ENCODE measurements at regions not wholly inside any gene's neighbourhood (a gene's known extent, or its start where the extent isn't known, plus 50 kb on each side); places are given as distances from the start of the nearest gene placed in this dataset.

GRCh38 chr7:115708013-115708341, 322.6 kb downstream of the TFEC start:
- no peak for DNase-seq (ENCODE audit: low read depth)

DNA sequence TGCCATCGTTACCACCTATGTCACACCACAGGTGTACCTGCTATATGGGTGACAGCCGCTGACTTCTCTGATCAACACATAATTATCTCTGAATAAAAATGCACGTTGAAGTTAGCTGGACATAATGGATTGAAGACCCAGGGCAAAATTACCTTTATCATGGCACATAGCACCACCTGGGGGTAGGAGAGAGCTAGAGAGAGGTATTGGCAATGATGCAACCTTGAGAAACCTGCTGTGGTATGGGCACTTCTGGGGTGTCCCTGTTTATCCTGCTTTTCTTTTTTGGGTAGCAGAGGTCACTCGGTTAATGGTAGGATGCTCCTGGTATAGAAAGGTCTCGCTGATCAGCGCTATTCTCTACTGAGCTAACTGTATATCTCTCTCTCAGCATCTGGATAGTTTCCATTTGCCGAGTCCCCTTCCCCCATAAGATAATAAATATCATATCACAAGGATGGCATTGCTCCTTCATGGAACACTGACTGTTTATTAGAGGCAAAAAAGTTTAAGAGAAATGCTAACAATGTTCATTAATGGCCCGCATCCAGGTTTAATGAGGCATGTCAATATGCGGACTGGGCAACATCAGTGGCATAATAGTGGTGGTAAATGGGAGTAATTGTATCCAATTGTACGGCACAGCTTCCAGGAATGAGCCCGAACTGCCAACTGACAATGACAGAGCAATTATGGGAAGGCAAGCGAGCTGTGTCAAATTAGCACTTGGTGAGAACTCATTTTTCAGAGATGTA, 323.1 kb downstream of the TFEC start:
- DNase-seq (ENCODE audit: low read depth), result peak; percentile 7

DNA sequence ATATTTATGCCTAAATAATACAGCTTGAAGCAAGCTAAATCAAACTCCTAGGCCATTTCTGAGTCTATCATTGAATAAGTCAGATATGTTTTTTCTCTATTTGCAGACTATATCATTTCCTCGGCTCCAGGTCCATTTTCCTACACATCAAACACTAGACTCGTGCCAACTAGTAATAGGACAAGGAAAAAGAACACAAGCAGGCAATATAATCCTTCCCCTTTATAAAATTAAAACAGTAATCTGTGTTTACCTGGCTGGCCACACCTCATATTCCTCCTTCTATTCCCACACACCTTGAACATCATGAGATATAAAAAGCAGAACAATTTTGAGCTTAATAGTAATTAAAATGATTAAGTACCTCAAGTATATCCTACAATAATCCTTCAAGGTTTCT, 325.7 kb downstream of the TFEC start:
- DNase-seq (ENCODE audit: low read depth), result no peak

GRCh38 chr7:115701141-115701540, 329.4 kb downstream of the TFEC start:
- no peak for DNase-seq (ENCODE audit: low read depth)

DNA sequence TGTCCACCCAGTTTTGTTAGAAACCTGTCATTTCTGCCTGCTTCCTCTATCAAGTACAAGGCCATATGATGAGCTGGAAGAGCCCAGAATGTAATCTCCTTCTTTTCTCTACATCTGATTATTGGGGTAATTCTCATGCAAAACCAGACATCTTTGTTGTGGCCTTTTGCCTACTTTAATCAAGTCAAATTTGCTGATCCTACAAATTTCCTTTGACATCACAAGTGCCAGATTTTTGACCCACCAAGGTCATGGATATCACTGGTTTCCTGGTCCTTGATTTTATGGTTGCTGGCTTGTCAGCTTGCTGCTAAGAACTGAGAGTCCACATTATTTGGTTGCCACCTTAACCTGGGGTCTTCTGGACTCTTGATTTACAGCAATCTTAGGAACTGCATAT, 336.1 kb downstream of the TFEC start:
- no peak for DNase-seq (ENCODE audit: low read depth)

- DNase-seq (ENCODE audit: low read depth), result no peak
Observed at GRCh38 chr7:115693779-115694178, 336.8 kb downstream of the TFEC start.

GRCh38 chr7:115689941-115690340, 340.6 kb downstream of the TFEC start:
- no peak for DNase-seq (ENCODE audit: low read depth)

GRCh38 chr7:115683093-115683492, 347.5 kb downstream of the TFEC start:
- DNase-seq (ENCODE audit: low read depth), result no peak

DNA sequence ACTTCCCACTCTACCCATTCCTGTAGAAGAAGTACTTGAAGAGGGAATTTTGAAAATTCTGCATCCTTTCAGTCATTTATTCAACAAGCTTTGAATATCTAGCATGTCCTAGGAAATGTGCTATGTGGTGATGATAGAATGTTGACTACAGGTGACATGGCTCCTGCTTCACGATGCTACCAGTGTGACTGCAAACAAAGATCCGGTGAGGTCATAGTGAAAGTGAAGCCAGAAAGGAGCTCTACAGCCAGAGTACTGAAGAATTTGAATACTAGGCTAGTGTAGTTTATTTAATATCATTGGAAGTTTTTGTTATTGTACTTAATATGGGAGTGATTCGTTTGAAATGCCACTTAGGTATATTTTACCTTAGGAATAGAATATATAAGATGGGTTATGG, 348.1 kb downstream of the TFEC start:
- no peak for DNase-seq (ENCODE audit: low read depth)

DNA sequence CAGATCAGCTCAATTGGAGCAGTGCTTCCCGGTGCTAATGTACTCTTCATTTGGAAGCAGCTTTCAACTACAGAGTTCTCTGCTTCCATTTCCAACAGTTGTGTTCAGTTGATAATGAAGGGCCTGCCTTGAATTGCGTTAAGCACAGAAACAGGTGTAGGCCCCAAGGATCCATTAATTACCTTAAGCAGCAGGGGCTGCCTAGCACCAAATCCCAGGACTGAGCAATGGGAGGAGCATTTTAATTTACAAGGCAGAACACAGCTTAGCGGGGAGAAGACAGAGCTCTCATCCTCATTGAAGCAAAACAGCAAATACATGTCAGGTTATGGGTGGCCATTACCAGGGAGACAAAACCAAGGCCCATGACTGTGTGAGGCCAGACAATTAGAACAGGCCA, 349.6 kb downstream of the TFEC start:
- DNase-seq (ENCODE audit: low read depth), result no peak

- DNase-seq (ENCODE audit: low read depth), result no peak
Observed at GRCh38 chr7:115679976-115680375, 350.6 kb downstream of the TFEC start.

DNA sequence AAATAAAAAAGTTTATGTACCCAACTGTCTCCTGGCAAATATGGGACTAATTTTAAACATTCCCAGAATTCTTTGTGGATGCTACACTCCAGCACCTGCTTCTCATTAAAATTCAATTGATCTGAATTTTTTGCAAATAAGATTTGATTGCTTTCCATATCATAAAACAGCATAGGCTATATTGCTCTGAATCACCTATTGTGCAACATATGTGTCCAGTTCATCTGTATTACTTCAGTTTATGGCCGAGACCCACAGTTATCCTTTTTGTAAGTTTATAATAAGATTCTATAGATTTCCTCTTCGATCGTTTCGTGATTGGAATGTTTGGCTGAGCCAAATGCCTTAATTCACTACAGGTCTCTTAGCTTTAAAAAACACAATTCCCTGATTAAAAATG, 351.1 kb downstream of the TFEC start:
- no peak for DNase-seq (ENCODE audit: low read depth)

- no peak for DNase-seq (ENCODE audit: low read depth)
Observed at GRCh38 chr7:115678086-115678982, 352.2 kb downstream of the TFEC start.

GRCh38 chr7:115676707-115677106, 353.9 kb downstream of the TFEC start:
- DNase-seq (ENCODE audit: low read depth), result no peak

DNA sequence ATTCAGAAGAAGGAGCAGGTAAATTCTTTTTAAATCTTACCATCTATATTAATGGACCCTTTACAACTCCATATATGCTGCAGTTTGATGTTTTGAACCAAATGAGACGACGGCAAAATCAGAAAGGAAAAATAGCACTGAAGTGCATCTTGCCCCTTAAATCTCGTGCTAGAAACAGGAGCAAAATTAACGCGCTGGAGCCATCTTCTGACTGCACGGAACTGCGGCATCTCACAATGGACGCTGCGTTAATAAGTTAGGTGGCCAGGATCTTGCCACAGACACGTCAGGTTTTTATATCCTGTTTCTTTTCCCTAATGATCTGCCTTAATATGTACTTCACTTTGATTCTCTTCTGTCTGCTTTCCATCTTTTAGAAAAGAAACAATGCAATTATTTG, 354.5 kb downstream of the TFEC start:
- DNase-seq (ENCODE audit: low read depth), result no peak

DNA sequence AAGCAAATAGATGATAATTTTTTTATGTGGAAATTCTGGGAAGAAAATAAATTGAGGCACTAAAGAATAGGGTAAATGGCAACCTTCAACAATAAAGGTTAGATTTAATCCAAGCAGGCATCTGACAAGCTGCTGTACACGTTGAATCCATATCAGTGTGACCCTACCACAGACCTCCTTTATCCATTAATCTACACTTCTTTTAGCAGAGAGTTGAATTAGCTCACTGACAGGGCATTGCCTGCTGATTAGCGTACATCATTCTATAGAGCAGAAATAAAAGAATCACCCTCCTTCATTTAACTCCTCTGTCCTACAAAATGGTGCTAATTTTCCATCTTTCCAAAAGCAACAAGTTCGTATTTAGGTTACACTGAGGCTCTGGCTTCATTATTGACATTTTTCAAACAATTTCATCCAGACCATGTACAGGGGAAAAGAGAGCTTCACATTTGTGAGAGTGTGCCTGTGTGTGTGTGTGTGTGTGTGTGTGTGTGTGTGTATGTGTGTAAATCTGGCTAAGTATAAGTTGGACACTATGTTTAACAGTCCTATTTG, 356.0 kb downstream of the TFEC start:
- no peak for DNase-seq (ENCODE audit: low read depth)

GRCh38 chr7:115672024-115672423, 358.5 kb downstream of the TFEC start:
- DNase-seq (ENCODE audit: low read depth), result no peak

- no peak for DNase-seq (ENCODE audit: low read depth)
Observed at GRCh38 chr7:115662676-115663075, 367.9 kb downstream of the TFEC start.

DNA sequence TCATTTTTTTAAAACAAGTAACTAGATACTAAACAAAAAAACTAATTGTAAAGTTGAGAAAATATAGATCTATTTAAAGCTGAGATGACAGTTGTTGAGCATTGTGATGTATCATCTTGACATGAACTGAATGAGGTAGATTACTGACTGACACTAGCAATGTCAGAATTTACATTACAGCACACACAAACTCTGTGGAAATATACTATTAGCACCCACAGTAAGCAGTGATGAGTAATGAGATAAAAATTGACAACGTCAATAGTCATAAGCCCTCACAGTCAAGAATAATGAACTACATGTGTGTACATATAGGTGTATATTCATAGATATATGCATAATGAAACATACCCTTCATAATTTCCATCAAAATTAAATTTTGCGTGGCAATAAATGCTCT, 368.4 kb downstream of the TFEC start:
- DNase-seq (ENCODE audit: low read depth), result no peak

DNA sequence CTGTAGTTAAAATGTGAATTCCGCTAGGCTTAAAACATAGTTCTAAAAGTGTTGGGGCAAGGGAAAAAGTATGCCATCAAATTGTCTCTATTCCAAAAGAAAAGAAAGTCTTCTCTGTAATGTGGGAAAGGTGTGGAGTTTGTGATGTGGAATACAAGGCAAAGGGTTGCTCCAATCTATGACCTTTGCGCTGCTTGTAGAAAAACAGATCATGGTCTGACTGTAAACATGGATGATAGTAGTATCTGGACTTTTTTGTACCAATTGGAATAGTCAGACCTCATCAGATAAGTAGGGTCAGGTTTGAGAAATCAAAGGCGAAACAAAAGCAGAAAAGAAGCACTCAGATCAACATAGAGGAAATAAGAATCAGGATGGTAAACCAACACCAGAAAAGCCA, 372.3 kb downstream of the TFEC start:
- no peak for DNase-seq (ENCODE audit: low read depth)

GRCh38 chr7:115654384-115655214, 376.0 kb downstream of the TFEC start:
- no peak for DNase-seq (ENCODE audit: low read depth)

GRCh38 chr7:115649429-115649828, 381.1 kb downstream of the TFEC start:
- DNase-seq (ENCODE audit: low read depth), result no peak

Data from HS-27A (cell line).